ENCODE measurements at regions not wholly inside any gene's neighbourhood (a gene's known extent, or its start where the extent isn't known, plus 50 kb on each side); places are given as distances from the start of the nearest gene placed in this dataset.

- Histone ChIP-seq H3K4me1 (replicated peaks in 1 of 4; ENCODE audit: control insufficient read depth in 3 of 4, insufficient read depth in 4 of 4, low read length in 3 of 4) (no peaks in the 10 kb centered on the region), H3K36me3 (ENCODE audit: control insufficient read depth in 2 of 4, insufficient read depth in 4 of 4, low read length in 3 of 4) (no peaks in the 10 kb centered on the region), H3K23me2 (ENCODE audit: low read depth, low read length) (no peaks in the 10 kb centered on the region), H3K4me2 (ENCODE audit: insufficient read depth in 1 of 2, low read depth in 2 of 2, low read length in 2 of 2) (no peak overlapping the region), H3K9me3 (ENCODE audit: insufficient read depth in 2 of 2, low read depth in 1 of 2, low read length in 1 of 2) (no peaks in the 10 kb centered on the region), H3K79me2 (ENCODE audit: control insufficient read depth in 1 of 2, insufficient read depth in 2 of 2, low read length in 2 of 2) (no peaks in the 10 kb centered on the region), H3K23ac (ENCODE audit: insufficient read length) (no peak overlapping the region), H3K27ac (ENCODE audit: low read depth, low read length) (no peak overlapping the region), H3K56ac (replicated peaks; ENCODE audit: insufficient read length, low read depth, low read length) (no peak overlapping the region), H4K5ac (ENCODE audit: insufficient read length, low read depth, low read length) (no peak overlapping the region), H2BK20ac (ENCODE audit: low read length) (no peak overlapping the region), H3K4ac (replicated peaks; ENCODE audit: insufficient read length, low read depth, low read length) (no peak overlapping the region), H2BK5ac (ENCODE audit: low read depth, low read length) (no peak overlapping the region), H3K4me3 (ENCODE audit: extremely low read depth in 1 of 4, insufficient read depth in 2 of 4, low read depth in 3 of 4, low read length in 4 of 4) (no peak overlapping the region), H3K27me3 (replicated peaks in 1 of 4; ENCODE audit: control insufficient read depth in 3 of 4, extremely low read depth in 1 of 4, insufficient read depth in 3 of 4, low read length in 3 of 4) (no peaks in the 10 kb centered on the region), H3K18ac (ENCODE audit: extremely low read depth, low read length) (no peak overlapping the region), H2BK12ac (ENCODE audit: low read depth, low read length) (no peak overlapping the region), H2BK15ac (ENCODE audit: low read length) (no peak overlapping the region), H2AFZ (ENCODE audit: low read length) (no peak overlapping the region), H4K20me1 (replicated peaks in 1 of 2; ENCODE audit: control insufficient read depth in 1 of 2, insufficient read depth in 2 of 2, low read length in 2 of 2) (no peaks in the 10 kb centered on the region), H3K79me1 (ENCODE audit: low read depth, low read length) (no peaks in the 10 kb centered on the region), H2BK120ac (replicated peaks; ENCODE audit: low read depth, low read length) (no peak overlapping the region), H2AK5ac (ENCODE audit: low read depth, low read length) (no peak overlapping the region), H3K9ac (replicated peaks in 1 of 4; ENCODE audit: extremely low read depth in 1 of 4, low read depth in 3 of 4, low read length in 3 of 4) (no peak overlapping the region), H4K91ac (replicated peaks; ENCODE audit: insufficient read length, low read length) (no peak overlapping the region), H4K8ac (ENCODE audit: extremely low read depth, insufficient read depth, low read length) (no peak overlapping the region), H3K14ac (ENCODE audit: insufficient read length) (no peak overlapping the region)
- POLR2A ChIA-PET (ENCODE audit: partially characterized antibody), result no interaction called here
- CTCF ChIA-PET (ENCODE audit: partially characterized antibody), result no interaction called here
- FAIRE-seq (no peak), DNase-seq (ENCODE audit: low read depth in 1 of 2, low spot score in 2 of 2) (no peak)
- 100% methylated on average over 1 of the region's 1 CpG; no CpG with 5 or more reads in 1 of the 2 experiments for WGBS, 2 experiments (ENCODE audit: extremely low coverage in 1 of 2, insufficient coverage in 1 of 2, insufficient read length in 1 of 2, insufficient replicate concordance in 2 of 2, low coverage in 1 of 2, low lambda C conversion rate in 2 of 2, missing lambda C conversion rate in 1 of 2)
- TF ChIP-seq RBBP5 (IDR thresholded peaks at IDR 0.05; ENCODE audit: borderline replicate concordance, low read depth, low read length) (no peak), MAX (IDR thresholded peaks at IDR 0.05) (no peak)
These were observed 228.8 kb downstream of the TLE4 start for GRCh38 chr9:79800578-79800977.
